T47D (cell line): ENCODE measurements at regions not wholly inside any gene's neighbourhood (a gene's known extent, or its start where the extent isn't known, plus 50 kb on each side); places are given as distances from the start of the nearest gene placed in this dataset.
"Not testable (repeated sequence)": the region's sequence is repeated elsewhere in the genome, so short reads cannot be mapped to it uniquely, and the experiment has no call there.

Experiments
- DNase-seq, 2 experiments: peaks; one replicate each; pipeline versions ENCODE4 v3.0.0 to v3.0.0-alpha.2; 2011 to 2012; ENCODE audit warnings: low read depth in 1 of 2, low spot score in 1 of 2
- JUND ChIP-seq: IDR thresholded peaks from 2 replicates; pipeline ENCODE4 v1.6.1; 2012; ENCODE audit warnings: low read depth
- in situ Hi-C: cut with HindIII; loops from 2 replicates; pipeline ENCODE4 v1.10.0; 2016; ENCODE audit warnings: low sequenced_read_pairs, low pct_unique_long_range_greater_than_20kb

- TF ChIP-seq JUND = no peak
- in situ Hi-C loops = no loop called here
- DNase-seq = no peak
These were observed 684.6 kb downstream of the DOK5 start for GRCh38 chr20:55160037-55160436.

GRCh38 chr20:55159230-55159629 lies 683.8 kb downstream of the DOK5 start:
- no peak for DNase-seq
- no peak for TF ChIP-seq JUND
- in situ Hi-C loops = no loop called here

GRCh38 chr20:55158446-55158845 lies 683.1 kb downstream of the DOK5 start:
- no peak for TF ChIP-seq JUND
- in situ Hi-C loops = no loop called here
- no peak for DNase-seq

- in situ Hi-C loops = no loop called here
- TF ChIP-seq JUND = no peak
- no peak for DNase-seq
These were observed 680.0 kb downstream of the DOK5 start for GRCh38 chr20:55155360-55155759.

DNA sequence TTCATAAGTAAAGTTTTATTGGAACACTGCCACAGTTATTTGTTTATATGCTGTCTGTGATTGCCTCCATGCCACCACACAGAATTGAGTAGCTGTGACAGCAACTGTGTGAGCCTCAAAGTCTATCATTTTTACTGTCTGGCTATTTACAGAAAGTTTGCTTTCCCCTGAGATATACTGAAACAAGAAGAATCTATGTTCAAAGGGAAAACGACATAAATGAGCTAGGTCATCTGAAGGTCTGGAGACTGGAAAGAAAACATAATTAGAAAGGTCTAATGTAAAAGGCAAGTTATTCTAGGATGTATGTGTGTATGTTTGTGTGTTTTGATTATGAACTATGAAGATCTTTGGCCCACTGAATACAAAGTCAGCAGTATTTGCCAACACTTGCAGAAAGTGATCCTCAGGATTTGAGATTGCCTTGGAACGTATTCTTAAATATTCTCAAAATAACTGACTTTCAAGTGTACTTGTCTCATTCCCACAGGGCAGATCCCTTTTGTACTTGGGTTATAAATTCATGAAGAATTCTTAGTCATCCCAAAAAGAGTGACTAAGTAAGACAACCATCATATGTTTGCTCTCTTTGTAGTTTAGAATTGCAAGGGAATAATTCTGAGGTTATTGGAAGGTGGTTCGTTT lies 677.7 kb downstream of the DOK5 start:
- no peak for DNase-seq
- in situ Hi-C loops = no loop called here
- TF ChIP-seq JUND = no peak

DNA sequence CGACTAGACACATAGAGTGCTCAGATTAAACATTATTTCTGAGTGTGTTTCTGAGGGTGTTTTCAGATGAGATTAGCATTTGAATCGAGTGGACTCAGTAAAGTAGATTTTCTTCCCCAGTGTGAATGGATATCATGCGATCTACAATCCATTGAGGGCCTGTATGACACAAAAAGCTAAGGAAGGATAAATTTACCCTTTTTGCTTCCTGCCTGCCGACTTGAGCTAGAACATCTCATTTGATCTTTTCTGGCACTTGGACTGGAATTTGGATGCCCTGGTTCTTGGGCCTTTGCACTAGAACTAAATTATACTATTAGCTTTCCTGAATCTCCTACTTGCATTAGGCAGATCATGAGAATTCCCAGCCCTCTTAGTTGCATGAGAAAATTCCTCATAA lies 675.8 kb downstream of the DOK5 start:
- in situ Hi-C loops = no loop called here
- DNase-seq = no peak
- TF ChIP-seq JUND = no peak

- in situ Hi-C loops = no loop called here
- TF ChIP-seq JUND = no peak
- no peak for DNase-seq
These were observed 668.2 kb downstream of the DOK5 start for GRCh38 chr20:55143601-55144000.

- in situ Hi-C loops = no loop called here
- DNase-seq = no peak
- TF ChIP-seq JUND = no peak
These were observed 667.5 kb downstream of the DOK5 start for GRCh38 chr20:55142932-55143331.

DNA sequence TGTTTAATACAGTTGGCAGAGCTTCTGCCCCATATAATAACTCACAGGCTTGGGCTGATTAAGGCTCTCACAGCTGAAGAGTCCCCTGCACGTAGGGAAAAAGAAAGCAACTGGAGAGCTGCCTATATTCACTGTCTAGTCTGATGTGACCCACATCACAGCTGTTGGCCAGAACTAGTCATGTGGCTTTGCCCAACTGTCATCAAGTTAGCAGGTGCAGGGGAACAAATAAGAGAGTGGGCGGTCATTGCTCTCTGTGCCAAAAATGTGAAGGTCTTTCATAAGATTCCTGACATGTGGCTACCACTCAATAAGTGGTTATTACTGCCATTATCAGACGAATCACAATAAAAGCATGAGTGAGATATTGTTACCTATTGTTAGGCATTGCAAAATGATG lies 665.2 kb downstream of the DOK5 start:
- DNase-seq = no peak
- TF ChIP-seq JUND = no peak
- in situ Hi-C loops = no loop called here

- no peak for TF ChIP-seq JUND
- no peak for DNase-seq
- in situ Hi-C loops = no loop called here
These were observed 663.9 kb downstream of the DOK5 start for GRCh38 chr20:55139173-55139765.

GRCh38 chr20:55135923-55136322 lies 660.5 kb downstream of the DOK5 start:
- DNase-seq = no peak
- TF ChIP-seq JUND = no peak
- in situ Hi-C loops = no loop called here

DNA sequence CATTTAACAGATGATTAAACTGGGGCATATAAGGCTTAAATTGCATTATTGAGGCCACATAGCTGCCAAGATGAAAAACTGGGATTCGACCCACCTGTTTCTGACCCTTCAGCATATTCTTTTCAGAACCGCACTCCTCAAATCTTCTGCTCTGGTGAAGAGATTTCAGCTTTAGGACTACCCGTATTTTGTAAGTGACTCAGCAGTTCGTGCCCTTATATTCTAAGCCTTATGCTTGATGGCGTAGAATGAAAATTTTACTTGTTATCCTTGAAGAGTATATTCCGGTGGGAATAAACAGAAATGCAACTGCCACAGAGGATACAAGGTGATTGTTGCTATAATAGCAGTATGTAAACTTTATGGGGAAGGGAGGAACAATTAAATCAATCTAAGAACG lies 657.1 kb downstream of the DOK5 start:
- in situ Hi-C loops = no loop called here
- no peak for TF ChIP-seq JUND
- no peak for DNase-seq

- DNase-seq, in situ Hi-C loops: not testable (repeated sequence)
These were observed 642.2 kb downstream of the DOK5 start for GRCh38 chr20:55117577-55117976.

DNA sequence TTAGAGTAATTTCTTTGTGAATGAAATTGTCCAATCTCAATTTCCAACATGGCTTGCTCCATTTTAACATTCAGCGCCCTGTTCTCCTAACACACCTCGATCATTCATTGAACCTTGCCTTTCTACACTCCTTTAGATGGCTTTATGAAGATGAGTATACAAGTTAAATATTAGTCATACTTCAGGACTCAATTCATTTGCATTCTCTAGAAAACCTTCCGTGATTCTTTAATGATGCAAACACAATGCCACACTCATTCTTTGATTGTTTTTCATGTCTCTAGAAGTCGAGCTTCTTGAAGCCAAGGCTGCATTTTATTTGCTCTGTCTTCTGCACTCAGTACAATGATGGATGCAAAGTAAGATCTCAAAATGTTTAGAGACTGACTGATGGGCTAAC lies 641.2 kb downstream of the DOK5 start:
- no peak for TF ChIP-seq JUND
- in situ Hi-C loops = no loop called here
- no peak for DNase-seq
